Thoracic aorta (tissue), 2 donors: ENCODE measurements at regions not wholly inside any gene's neighbourhood (a gene's known extent, or its start where the extent isn't known, plus 50 kb on each side); places are given as distances from the start of the nearest gene placed in this dataset.

Source experiments
- ATAC-seq: fragments of 150-250 bp; one replicate; pipeline ENCODE4 v1.8.0; 2017; ENCODE audit warnings: low read depth; ENCODE audit not compliant: insufficient number of reproducible peaks, low FRiP score
- DNase-seq: peaks from one replicate; pipeline ENCODE4 v3.0.0-alpha.2; 2020; ENCODE audit warnings: low spot score
- H3K27ac ChIP-seq, 2 donors: fragments of 200-600 bp; sonication (generic); 1 replicate in 1 of 2; 2 replicates in 1 of 2; pipeline ENCODE4 v1.5.1; 2016; ENCODE audit warnings: mild to moderate bottlenecking in 2 of 2, moderate library complexity in 2 of 2
- H3K27me3 ChIP-seq: fragments of 200-600 bp; sonication (generic); replicated peaks from 2 replicates; pipeline ENCODE4 v1.6.0; 2016; ENCODE audit warnings: mild to moderate bottlenecking; ENCODE audit not compliant: insufficient read depth
- H3K36me3 ChIP-seq: fragments of 200-600 bp; sonication (generic); one replicate; pipeline ENCODE4 v1.5.1; 2016
- H3K4me1 ChIP-seq, 2 donors: fragments of 200-600 bp; sonication (generic); 1 replicate in 1 of 2; 2 replicates in 1 of 2; pipeline versions ENCODE4 v1.5.1 to v1.6.0; 2016; ENCODE audit warnings: low read depth in 2 of 2, mild to moderate bottlenecking in 1 of 2; ENCODE audit not compliant: control insufficient read depth in 1 of 2
- H3K4me3 ChIP-seq: fragments of 200-600 bp; sonication (generic); 2 replicates; pipeline ENCODE4 v1.5.1; 2016; ENCODE audit warnings: mild to moderate bottlenecking
- H3K9me3 ChIP-seq: fragments of 200-600 bp; sonication (generic); 2 replicates; pipeline ENCODE4 v1.5.1; 2016
- CTCF ChIP-seq: fragments of 200-600 bp; sonication (generic); IDR thresholded peaks from one replicate; pipeline ENCODE4 v1.5.1; 2019; ENCODE audit warnings: antibody characterized with exemption

- no peaks in the 10 kb centered on the region for H3K9me3 ChIP-seq
- peak overlapping the region; percentile 87 to 96 for H3K27ac ChIP-seq
- ATAC-seq (peak; percentile 35), DNase-seq (no peak)
- H3K36me3 ChIP-seq = no peaks in the 10 kb centered on the region
- TF ChIP-seq CTCF = no peak
- H3K27me3 ChIP-seq = no peaks in the 10 kb centered on the region
- H3K4me1 ChIP-seq = peaks cover 20 to 36% of the 10 kb centered on the region in 2 donors
- peak overlapping the region; percentile 38 for H3K4me3 ChIP-seq
These were observed 197.5 kb upstream of the COPS8 start for GRCh38 chr2:236887953-236888793.

GRCh38 chr2:236888794-236889780, 196.6 kb upstream of the COPS8 start:
- Histone ChIP-seq H3K27me3 (no peaks in the 10 kb centered on the region), H3K27ac (peak overlapping the region; percentile 87 to 96), H3K4me1 (peaks cover 14 to 30% of the 10 kb centered on the region in 2 donors), H3K36me3 (no peaks in the 10 kb centered on the region), H3K9me3 (no peaks in the 10 kb centered on the region), H3K4me3 (no peak overlapping the region)
- TF ChIP-seq CTCF = no peak
- DNase-seq (no peak), ATAC-seq (no peak)

- Histone ChIP-seq H3K27me3 (no peaks in the 10 kb centered on the region), H3K4me3 (no peak overlapping the region), H3K9me3 (no peaks in the 10 kb centered on the region), H3K4me1 (peaks cover 7 to 22% of the 10 kb centered on the region in 2 donors), H3K36me3 (no peaks in the 10 kb centered on the region), H3K27ac (peak overlapping the region in 1 of 2 donors; percentile 96)
- no peak for DNase-seq
- no peak for TF ChIP-seq CTCF
- ATAC-seq = no peak
These were observed 195.6 kb upstream of the COPS8 start for GRCh38 chr2:236889791-236890704.

GRCh38 chr2:236892721-236893120, 193.0 kb upstream of the COPS8 start:
- Histone ChIP-seq H3K27me3 (no peaks in the 10 kb centered on the region), H3K36me3 (no peaks in the 10 kb centered on the region), H3K4me3 (no peak overlapping the region), H3K27ac (no peak overlapping the region), H3K4me1 (peaks cover 5 to 17% of the 10 kb centered on the region in 2 donors), H3K9me3 (no peaks in the 10 kb centered on the region)
- DNase-seq (no peak), ATAC-seq (no peak)
- no peak for TF ChIP-seq CTCF
